GM12801 (cell line): ENCODE measurements at regions not wholly inside any gene's neighbourhood (a gene's known extent, or its start where the extent isn't known, plus 50 kb on each side); places are given as distances from the start of the nearest gene placed in this dataset.

Experiments
- TF ChIP-seq, protein P1 (sequence below): IDR thresholded peaks from one replicate; pipeline ENCODE4 v1.5.1; 2011; ENCODE audit warnings: control low read depth; ENCODE audit not compliant: insufficient read length; ENCODE audit errors: extremely low read depth

DNA sequence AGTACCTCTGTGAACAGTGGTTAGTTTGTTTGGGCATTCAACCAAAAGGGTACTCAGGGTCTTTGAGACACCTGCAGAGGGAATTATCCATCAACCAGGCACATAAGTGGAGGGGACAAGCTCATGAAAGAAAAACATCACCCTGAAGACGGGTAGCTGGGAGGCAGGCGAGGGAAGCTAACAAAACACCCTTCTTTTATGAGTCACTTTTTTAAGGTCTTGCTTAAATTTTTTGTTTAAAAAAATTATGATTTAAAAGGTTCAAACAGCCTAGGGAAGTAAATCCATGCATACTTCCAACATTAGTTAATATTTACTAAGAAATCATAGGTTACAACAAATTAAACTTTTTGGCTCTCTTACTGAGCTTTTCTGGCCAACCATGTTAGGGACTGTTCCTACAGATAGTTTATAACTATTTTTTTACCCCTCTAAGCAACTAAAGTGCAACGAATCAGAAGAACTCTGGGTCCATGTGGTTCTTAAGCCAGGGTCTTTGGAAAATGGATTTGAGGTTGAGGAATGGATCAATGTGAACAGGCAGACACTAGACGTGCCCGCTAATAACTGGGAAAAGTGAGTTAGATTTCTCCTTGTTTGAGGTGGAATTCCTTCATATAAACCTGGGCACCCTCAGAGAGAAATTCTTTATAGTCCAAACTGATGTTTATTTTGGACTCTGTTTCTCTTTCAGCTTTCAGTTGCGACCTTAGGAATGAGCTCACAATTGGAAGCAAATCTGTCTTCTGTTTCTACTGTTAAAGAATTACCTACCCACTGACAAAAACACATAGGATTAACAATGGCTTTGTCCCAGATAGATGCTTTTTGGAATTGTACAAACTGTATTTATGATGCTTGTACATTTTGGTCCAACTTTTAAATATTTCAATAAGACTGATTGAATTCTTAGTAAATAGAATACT is 123.0 kb downstream of the LYPLAL1 start:
- TF ChIP-seq, protein P1, sequence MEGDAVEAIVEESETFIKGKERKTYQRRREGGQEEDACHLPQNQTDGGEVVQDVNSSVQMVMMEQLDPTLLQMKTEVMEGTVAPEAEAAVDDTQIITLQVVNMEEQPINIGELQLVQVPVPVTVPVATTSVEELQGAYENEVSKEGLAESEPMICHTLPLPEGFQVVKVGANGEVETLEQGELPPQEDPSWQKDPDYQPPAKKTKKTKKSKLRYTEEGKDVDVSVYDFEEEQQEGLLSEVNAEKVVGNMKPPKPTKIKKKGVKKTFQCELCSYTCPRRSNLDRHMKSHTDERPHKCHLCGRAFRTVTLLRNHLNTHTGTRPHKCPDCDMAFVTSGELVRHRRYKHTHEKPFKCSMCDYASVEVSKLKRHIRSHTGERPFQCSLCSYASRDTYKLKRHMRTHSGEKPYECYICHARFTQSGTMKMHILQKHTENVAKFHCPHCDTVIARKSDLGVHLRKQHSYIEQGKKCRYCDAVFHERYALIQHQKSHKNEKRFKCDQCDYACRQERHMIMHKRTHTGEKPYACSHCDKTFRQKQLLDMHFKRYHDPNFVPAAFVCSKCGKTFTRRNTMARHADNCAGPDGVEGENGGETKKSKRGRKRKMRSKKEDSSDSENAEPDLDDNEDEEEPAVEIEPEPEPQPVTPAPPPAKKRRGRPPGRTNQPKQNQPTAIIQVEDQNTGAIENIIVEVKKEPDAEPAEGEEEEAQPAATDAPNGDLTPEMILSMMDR: no peak

DNA sequence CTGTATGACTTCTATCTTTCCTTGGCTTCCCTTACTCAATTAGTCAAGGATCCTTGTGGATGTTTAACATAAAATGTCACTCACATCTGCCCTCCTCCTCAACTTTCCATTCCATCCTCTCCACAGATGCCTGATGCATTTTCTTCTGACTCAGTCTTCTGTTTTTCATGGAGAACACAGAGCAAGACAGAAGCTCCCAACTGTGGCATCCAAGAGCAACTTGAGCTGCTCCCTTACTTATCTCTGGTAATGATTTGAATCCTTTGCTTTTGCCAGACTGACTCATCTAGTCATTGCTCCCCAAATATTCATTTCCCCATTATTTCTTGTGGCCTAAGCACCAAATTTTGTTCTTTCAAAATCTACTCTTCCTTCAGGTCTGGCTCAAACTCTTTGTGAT is 120.6 kb downstream of the LYPLAL1 start:
- TF ChIP-seq, protein P1: no peak

DNA sequence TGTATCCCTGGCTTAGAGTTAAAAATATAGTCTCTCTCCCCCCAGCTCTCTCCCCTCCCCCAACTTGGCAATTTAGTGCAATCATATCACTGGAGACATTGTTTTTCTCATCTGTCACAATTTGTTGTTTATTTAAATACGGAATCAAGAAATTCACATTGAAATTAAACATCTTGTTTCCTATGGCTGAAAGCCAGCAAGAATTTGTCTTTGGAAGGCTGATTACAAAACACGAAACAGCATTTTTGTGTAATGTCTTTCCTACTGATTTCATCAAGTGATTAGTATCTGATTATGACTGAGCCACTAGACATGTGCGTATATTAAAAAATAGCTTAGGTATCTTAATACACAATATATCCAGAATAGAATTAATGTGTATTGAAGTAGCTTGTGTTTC is 119.7 kb downstream of the LYPLAL1 start:
- TF ChIP-seq, protein P1: no peak

DNA sequence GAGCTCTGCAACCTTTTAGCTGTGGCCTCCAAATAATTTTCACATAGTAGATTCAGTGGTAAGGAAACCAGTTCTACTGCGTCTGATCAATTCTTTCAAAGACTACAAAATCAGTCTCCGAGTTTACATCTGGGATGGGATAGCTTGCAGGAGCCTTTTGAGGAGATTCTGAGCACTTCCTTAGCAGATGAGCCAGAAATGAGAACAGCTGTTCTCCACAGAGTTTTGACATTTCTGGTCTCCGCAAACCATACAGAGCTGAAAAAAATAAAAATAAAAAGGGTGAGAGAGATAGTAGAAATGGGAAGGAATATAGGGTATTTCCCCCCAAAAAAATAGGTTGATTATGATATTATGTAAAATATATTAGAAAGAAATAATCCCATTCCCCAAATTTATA is 119.3 kb downstream of the LYPLAL1 start:
- TF ChIP-seq, protein P1: no peak

DNA sequence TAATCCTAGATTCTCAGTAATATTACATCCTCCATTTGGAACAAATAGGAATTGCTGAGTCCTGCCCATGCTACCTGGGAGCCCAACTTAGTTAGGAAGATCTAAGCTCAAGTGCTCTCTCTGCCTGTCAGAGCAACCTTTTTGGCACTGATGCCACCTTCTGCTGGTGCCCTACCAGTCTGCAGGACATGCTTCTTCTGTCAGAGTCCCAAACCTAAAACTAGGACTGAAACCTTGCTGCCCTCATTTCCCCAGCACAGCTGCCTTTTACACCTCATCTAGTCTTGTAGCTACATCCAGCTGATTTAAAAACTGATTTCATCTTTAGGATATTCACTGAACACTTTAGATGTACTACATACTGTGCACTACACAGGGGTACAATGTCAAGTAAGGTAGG is 118.7 kb downstream of the LYPLAL1 start:
- TF ChIP-seq, protein P1: no peak

DNA sequence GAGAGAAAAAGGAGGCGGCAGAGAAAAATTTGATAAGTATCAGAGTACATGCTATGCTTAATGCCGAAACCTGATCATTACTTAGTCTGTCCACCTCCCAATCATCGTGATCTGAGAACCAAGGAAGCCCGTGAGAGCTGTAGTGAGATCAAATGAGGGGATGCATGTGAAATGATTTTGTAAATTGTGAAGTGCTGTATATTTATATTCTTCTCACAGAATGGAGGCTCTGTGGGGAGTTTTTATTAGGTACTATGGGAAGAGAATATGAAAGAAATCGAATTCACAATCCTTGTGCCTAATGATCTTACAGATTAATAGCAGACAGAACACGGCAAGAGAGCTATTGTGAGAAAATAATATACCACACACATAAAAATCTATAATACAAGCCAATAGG is 115.5 kb downstream of the LYPLAL1 start:
- TF ChIP-seq, protein P1: no peak

DNA sequence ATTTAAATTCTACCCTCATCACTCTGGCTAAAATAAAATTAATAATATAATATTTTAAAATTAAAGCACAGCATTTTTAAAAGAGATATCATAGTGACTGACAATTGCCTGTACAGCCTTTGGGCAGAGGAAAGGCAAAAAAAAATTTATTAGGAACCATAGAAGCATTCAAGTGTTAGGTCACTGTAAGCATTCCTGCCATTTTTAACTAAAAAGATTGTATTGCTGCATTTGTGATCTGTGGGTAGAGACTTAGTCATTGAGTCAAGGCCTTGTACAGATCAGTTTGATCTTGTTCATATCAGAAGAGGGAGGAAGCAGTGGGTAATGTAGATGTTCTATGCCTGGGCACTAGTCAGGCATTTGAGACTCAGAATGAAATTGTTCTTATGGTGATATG is 109.9 kb downstream of the LYPLAL1 start:
- TF ChIP-seq, protein P1: no peak
